Testis (tissue), 2 donors: ENCODE measurements at regions not wholly inside any gene's neighbourhood (a gene's known extent, or its start where the extent isn't known, plus 50 kb on each side); places are given as distances from the start of the nearest gene placed in this dataset.

Experiments
- DNase-seq: peaks from one replicate; pipeline ENCODE4 v3.0.0-alpha.2; 2019
- H3K27ac ChIP-seq, 2 donors: fragments of 200-600 bp; sonication (generic); one replicate each; pipeline ENCODE4 v1.5.1; 2019
- H3K27me3 ChIP-seq: fragments of 200-600 bp; sonication (generic); one replicate; pipeline ENCODE4 v1.5.1; 2019
- H3K36me3 ChIP-seq: fragments of 200-600 bp; sonication (generic); one replicate; pipeline ENCODE4 v1.5.1; 2017; ENCODE audit warnings: low read depth; ENCODE audit errors: missing control alignments
- H3K4me1 ChIP-seq: fragments of 200-600 bp; sonication (generic); one replicate; pipeline ENCODE4 v1.5.1; 2019
- H3K4me3 ChIP-seq, 2 donors: fragments of 200-600 bp; sonication (generic); one replicate each; pipeline ENCODE4 v1.5.1; 2017 to 2019
- H3K9me3 ChIP-seq: fragments of 200-600 bp; sonication (generic); one replicate; pipeline ENCODE4 v1.5.1; 2017
- POLR2A ChIP-seq: fragments of 450-650 bp; IDR thresholded peaks from one replicate; pipeline ENCODE4 v1.6.1; 2017; ENCODE audit warnings: antibody characterized with exemption, mild to moderate bottlenecking, moderate library complexity
- WGBS, 2 donors: methylation state at CpG; one replicate each; pipeline ENCODE4 v1.1.5; 2018; 5-methylcytosine and 5-hydroxymethylcytosine counted together
- intact Hi-C: fragments of 100-400 bp; cut with DNase I; formaldehyde crosslinking; loops from one replicate; pipeline ENCODE4 v1.15.1; 2023; ENCODE audit warnings: low total_unique reads
- TF ChIP-seq, protein P1 (sequence below), 3 experiments: fragments of 450-650 bp in 2 of 3; fragments of 200-600 bp in 1 of 3; sonication (generic) in 1 of 3; IDR thresholded peaks; one replicate each; pipeline ENCODE4 v1.5.1; 2016 to 2019; ENCODE audit warnings: antibody characterized with exemption in 3 of 3, mild to moderate bottlenecking in 2 of 3, moderate library complexity in 1 of 3

DNA sequence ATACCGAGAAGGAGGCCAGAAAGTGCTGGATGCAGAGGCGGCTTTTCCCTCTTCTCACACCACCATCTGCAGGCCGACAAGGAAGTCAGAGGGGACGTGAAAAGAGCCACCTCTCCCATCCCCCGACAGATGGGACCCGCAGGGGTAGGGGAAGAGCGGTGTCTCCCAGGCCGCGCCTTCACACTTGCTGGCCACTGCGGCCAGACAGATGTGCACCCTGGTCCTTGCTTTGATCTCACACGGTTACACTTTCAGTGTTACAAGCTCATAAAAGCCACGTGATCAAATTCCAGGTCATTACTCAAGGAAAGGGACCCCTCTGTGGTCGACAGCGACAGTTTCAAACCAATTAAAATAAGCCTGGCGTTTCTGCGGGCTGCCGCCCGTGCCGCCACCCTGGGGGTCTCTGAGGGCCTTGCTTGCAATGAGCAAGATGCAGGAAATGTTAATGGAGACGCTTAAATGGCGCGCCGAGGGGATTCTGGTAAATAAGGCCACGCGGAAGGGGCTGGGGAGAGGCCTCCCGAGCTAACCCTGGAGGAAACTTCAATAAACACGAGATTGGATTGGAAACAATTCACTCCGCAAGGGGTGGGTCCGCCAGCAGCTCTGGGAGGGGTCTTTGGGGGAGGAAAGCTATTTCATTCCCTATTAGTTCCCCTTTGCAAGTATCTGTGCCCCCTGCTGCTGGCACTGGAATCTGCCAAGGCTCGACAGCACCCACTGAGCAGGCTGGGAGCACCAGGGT, 240.9 kb downstream of the ENGASE start:
- TF ChIP-seq POLR2A: no peak
- TF ChIP-seq, protein P1, sequence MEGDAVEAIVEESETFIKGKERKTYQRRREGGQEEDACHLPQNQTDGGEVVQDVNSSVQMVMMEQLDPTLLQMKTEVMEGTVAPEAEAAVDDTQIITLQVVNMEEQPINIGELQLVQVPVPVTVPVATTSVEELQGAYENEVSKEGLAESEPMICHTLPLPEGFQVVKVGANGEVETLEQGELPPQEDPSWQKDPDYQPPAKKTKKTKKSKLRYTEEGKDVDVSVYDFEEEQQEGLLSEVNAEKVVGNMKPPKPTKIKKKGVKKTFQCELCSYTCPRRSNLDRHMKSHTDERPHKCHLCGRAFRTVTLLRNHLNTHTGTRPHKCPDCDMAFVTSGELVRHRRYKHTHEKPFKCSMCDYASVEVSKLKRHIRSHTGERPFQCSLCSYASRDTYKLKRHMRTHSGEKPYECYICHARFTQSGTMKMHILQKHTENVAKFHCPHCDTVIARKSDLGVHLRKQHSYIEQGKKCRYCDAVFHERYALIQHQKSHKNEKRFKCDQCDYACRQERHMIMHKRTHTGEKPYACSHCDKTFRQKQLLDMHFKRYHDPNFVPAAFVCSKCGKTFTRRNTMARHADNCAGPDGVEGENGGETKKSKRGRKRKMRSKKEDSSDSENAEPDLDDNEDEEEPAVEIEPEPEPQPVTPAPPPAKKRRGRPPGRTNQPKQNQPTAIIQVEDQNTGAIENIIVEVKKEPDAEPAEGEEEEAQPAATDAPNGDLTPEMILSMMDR (IDR thresholded peaks at IDR 0.05): no peak
- H3K27ac ChIP-seq: no peak overlapping the region
- WGBS, 2 donors: 57 to 60% methylated on average over 21 to 30 of the region's 30 CpGs
- no peaks in the 10 kb centered on the region for H3K27me3 ChIP-seq
- intact Hi-C loops: no loop called here
- no peak overlapping the region for H3K4me3 ChIP-seq
- no peaks in the 10 kb centered on the region for H3K36me3 ChIP-seq
- no peak for DNase-seq
- H3K9me3 ChIP-seq: no peaks in the 10 kb centered on the region
- H3K4me1 ChIP-seq: no peaks in the 10 kb centered on the region

DNA sequence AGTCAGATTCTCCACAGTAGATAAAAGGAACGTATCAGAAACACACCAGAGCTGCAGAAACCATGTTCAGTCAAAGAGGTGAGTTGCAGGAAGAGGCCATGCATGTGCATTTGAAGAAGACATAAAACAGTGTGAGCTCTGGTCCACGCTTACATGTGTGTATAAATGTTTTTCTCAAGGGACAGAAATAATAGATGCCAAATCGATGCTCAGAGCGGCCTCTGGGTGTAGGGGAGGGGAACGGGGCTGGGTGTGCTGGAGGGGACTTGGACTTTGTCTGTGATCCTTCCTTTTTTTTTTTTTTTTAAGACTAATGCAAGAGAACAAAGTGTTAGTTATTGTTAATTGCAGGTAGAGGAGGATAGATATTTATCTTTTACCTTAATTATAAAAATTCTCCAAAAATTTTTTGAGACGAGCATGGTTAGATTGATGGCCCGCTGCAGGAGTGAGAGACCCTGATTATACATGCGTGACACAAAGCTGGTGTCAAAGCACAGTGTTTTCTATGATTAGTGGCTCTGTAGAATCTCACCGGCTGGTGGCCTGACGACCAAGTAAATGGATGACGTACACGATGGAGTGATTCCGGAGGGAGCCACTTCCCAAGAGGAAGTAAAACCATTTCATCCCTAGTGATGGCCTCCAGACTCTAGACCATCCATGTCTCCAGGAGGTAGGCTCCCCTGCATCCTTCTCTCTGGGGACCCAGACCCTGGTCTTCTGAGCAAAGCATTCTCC, 240.2 kb downstream of the ENGASE start:
- H3K4me3 ChIP-seq: no peak overlapping the region
- H3K27ac ChIP-seq: no peak overlapping the region
- no peaks in the 10 kb centered on the region for H3K4me1 ChIP-seq
- WGBS, 2 donors: 80 to 84% methylated on average over 13 of the region's 13 CpGs
- DNase-seq: no peak
- H3K27me3 ChIP-seq: no peaks in the 10 kb centered on the region
- no peaks in the 10 kb centered on the region for H3K36me3 ChIP-seq
- intact Hi-C loops: no loop called here
- TF ChIP-seq, protein P1 (IDR thresholded peaks at IDR 0.05): no peak
- no peak for TF ChIP-seq POLR2A
- no peaks in the 10 kb centered on the region for H3K9me3 ChIP-seq

DNA sequence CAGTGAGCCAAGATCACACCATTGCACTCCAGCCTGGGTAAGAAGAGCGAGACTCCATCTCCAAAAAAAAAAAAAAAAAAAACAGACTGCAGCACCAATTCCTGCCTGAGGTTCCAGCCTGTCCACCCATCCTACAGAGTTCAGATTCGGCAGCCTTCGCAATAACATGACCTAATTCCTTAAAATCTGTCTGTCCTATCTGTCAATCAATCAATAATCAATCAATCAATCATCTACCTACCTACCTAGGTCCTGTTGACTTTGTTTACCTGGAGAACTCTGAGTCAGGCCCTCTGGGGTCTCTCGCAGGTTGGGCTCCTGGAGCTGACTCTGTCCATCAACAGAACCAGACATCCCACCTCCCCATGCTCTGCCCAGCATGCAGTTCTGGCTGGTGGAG, 236.7 kb downstream of the ENGASE start:
- intact Hi-C loops: no loop called here
- H3K4me1 ChIP-seq: peaks cover 6% of the 10 kb centered on the region
- no peaks in the 10 kb centered on the region for H3K27me3 ChIP-seq
- H3K9me3 ChIP-seq: no peaks in the 10 kb centered on the region
- DNase-seq: no peak
- TF ChIP-seq, protein P1 (IDR thresholded peaks at IDR 0.05): no peak
- TF ChIP-seq POLR2A: no peak
- H3K27ac ChIP-seq: no peak overlapping the region
- 91% methylated on average over 4 of the region's 4 CpGs for WGBS, 2 donors
- H3K4me3 ChIP-seq: no peak overlapping the region
- no peaks in the 10 kb centered on the region for H3K36me3 ChIP-seq

DNA sequence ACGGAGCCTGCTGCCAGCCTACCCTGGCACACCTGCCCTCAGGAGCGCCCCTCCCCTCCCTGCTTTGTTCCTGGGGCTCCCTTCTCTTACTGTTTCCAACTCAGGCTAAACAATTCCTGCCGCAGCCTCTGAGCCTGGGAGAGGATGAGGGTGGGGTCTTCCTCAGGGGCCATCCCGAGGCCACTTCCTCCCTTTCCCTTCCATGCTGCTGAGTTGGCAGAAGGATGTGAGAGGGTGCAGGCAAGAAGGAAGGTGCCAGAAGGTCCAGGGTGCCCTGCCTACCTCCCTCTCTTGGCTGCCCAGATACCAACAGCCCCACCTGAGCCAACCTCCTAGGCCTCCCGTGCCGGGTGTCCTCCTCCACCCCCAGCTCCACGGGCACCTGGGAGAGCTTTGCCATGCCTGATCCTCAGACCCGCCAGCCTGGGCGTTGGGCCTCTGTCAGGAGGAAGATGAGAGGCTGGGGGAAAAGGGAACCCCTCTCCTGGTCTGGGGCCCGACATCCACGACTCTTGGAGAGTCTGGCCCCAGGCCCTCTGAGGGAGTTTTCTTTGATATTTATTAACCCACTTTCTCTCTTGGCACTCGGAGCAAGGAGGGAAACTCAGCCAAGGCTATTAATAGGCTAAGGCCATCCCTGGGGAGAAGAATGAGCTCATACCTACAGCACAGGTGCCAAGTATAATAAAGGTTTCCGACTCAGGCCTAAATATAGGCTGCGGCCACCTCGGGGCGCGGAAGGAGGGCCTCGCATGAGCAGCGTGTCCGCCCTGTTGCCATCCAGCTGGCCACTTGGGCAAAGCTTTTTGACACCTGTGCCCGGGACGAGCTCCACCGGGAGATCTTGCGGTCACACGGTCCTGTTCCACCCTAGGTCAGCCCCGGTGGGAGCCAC, 232.0 kb downstream of the ENGASE start:
- 52 to 64% methylated on average over 22 to 26 of the region's 26 CpGs for WGBS, 2 donors
- no peak overlapping the region for H3K4me3 ChIP-seq
- no peaks in the 10 kb centered on the region for H3K27me3 ChIP-seq
- no peaks in the 10 kb centered on the region for H3K9me3 ChIP-seq
- H3K4me1 ChIP-seq: peaks cover 20% of the 10 kb centered on the region
- intact Hi-C loops: no loop called here
- peak overlapping the region in 1 of 2 donors; percentile 68 for H3K27ac ChIP-seq
- TF ChIP-seq, protein P1 (IDR thresholded peaks at IDR 0.05): no peak
- TF ChIP-seq POLR2A: no peak
- DNase-seq: peak; percentile 21
- no peaks in the 10 kb centered on the region for H3K36me3 ChIP-seq
